Transverse colon (tissue), 3 donors: ENCODE measurements at regions not wholly inside any gene's neighbourhood (a gene's known extent, or its start where the extent isn't known, plus 50 kb on each side); places are given as distances from the start of the nearest gene placed in this dataset.

ENCODE experiments used
- POLR2A ChIP-seq: fragments of 450-650 bp; IDR thresholded peaks from one replicate; pipeline ENCODE4 v1.6.1; 2016; ENCODE audit warnings: antibody characterized with exemption, mild to moderate bottlenecking, moderate library complexity
- TF ChIP-seq, protein P1 (sequence below), 5 experiments: fragments of 200-600 bp in 3 of 5; fragments of 450-650 bp in 2 of 5; sonication (generic) in 3 of 5; IDR thresholded peaks; 1 replicate in 2 of 5; 2 replicates in 3 of 5; pipeline ENCODE4 v1.5.1; 2016 to 2017; ENCODE audit warnings: antibody characterized with exemption in 5 of 5, inconsistent platforms in 3 of 5, mild to moderate bottlenecking in 2 of 5, moderate library complexity in 1 of 5

GRCh38 chr1:185489406-185489805 lies 172.4 kb upstream of the IVNS1ABP start:
- no peak for TF ChIP-seq POLR2A
- TF ChIP-seq, protein P1, sequence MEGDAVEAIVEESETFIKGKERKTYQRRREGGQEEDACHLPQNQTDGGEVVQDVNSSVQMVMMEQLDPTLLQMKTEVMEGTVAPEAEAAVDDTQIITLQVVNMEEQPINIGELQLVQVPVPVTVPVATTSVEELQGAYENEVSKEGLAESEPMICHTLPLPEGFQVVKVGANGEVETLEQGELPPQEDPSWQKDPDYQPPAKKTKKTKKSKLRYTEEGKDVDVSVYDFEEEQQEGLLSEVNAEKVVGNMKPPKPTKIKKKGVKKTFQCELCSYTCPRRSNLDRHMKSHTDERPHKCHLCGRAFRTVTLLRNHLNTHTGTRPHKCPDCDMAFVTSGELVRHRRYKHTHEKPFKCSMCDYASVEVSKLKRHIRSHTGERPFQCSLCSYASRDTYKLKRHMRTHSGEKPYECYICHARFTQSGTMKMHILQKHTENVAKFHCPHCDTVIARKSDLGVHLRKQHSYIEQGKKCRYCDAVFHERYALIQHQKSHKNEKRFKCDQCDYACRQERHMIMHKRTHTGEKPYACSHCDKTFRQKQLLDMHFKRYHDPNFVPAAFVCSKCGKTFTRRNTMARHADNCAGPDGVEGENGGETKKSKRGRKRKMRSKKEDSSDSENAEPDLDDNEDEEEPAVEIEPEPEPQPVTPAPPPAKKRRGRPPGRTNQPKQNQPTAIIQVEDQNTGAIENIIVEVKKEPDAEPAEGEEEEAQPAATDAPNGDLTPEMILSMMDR (IDR thresholded peaks at IDR 0.05): no peak
